ENCODE measurements at regions not wholly inside any gene's neighbourhood (a gene's known extent, or its start where the extent isn't known, plus 50 kb on each side); places are given as distances from the start of the nearest gene placed in this dataset.

- no peak overlapping the region for H3K4me3 ChIP-seq (ENCODE audit: low read depth, low read length)
- TF ChIP-seq MAX (IDR thresholded peaks at IDR 0.05; ENCODE audit: low read depth, low read length), result no peak
- no peak for TF ChIP-seq MYC (IDR thresholded peaks at IDR 0.05; ENCODE audit: low read depth, low read length)
- no peak for DNase-seq (ENCODE audit: low read depth)
Observed at GRCh38 chr9:117952581-117952980, 248.4 kb downstream of the TLR4 start.

- DNase-seq (ENCODE audit: low read depth), result peak; percentile 2
- TF ChIP-seq POLR2A (IDR thresholded peaks at IDR 0.05; ENCODE audit: extremely low read depth, insufficient read length) (no peak), CTCF (IDR thresholded peaks at IDR 0.05; ENCODE audit: low read depth, low read length) (no peak)
- no peak overlapping the region for H3K4me3 ChIP-seq (ENCODE audit: low read depth, low read length)
Observed at GRCh38 chr9:117957267-117957666, 253.1 kb downstream of the TLR4 start.

GRCh38 chr9:117958726-117959125, 254.5 kb downstream of the TLR4 start:
- no peak for DNase-seq (ENCODE audit: low read depth)
- TF ChIP-seq MYC (IDR thresholded peaks at IDR 0.05; ENCODE audit: low read depth, low read length) (no peak), POLR2A (IDR thresholded peaks at IDR 0.05; ENCODE audit: extremely low read depth, insufficient read length) (no peak), CTCF (IDR thresholded peaks at IDR 0.05; ENCODE audit: low read depth, low read length) (no peak), MAX (IDR thresholded peaks at IDR 0.05; ENCODE audit: low read depth, low read length) (no peak)
- no peak overlapping the region for H3K4me3 ChIP-seq (ENCODE audit: low read depth, low read length)

GRCh38 chr9:117963493-117964090, 259.4 kb downstream of the TLR4 start:
- no peak overlapping the region for H3K4me3 ChIP-seq (ENCODE audit: low read depth, low read length)
- no peak for DNase-seq (ENCODE audit: low read depth)

GRCh38 chr9:117970276-117971050, 266.3 kb downstream of the TLR4 start:
- no peak overlapping the region for H3K4me3 ChIP-seq (ENCODE audit: low read depth, low read length)
- TF ChIP-seq MAX (IDR thresholded peaks at IDR 0.05; ENCODE audit: low read depth, low read length) (no peak), MYC (IDR thresholded peaks at IDR 0.05; ENCODE audit: low read depth, low read length) (no peak)
- DNase-seq (ENCODE audit: low read depth), result no peak

More at GRCh38 chr9:117963493-117964090, 259.4 kb downstream of the TLR4 start:
- TF ChIP-seq CTCF (IDR thresholded peaks at IDR 0.05; ENCODE audit: low read depth, low read length) (no peak), POLR2A (IDR thresholded peaks at IDR 0.05; ENCODE audit: extremely low read depth, insufficient read length) (no peak), MAX (IDR thresholded peaks at IDR 0.05; ENCODE audit: low read depth, low read length) (no peak), MYC (IDR thresholded peaks at IDR 0.05; ENCODE audit: low read depth, low read length) (no peak)

GRCh38 chr9:117974108-117974507, 269.9 kb downstream of the TLR4 start:
- H3K4me3 ChIP-seq (ENCODE audit: low read depth, low read length), result no peak overlapping the region
- no peak for DNase-seq (ENCODE audit: low read depth)
- TF ChIP-seq MAX (IDR thresholded peaks at IDR 0.05; ENCODE audit: low read depth, low read length), result no peak
- TF ChIP-seq POLR2A (IDR thresholded peaks at IDR 0.05; ENCODE audit: extremely low read depth, insufficient read length), result no peak
- TF ChIP-seq MYC (IDR thresholded peaks at IDR 0.05; ENCODE audit: low read depth, low read length), result no peak
- TF ChIP-seq CTCF (IDR thresholded peaks at IDR 0.05; ENCODE audit: low read depth, low read length), result no peak
